NCI-H2107 treated with DMSO at 0.1 percent for 48 hours (cell line): ENCODE measurements at regions not wholly inside any gene's neighbourhood (a gene's known extent, or its start where the extent isn't known, plus 50 kb on each side); places are given as distances from the start of the nearest gene placed in this dataset.
"Not testable (repeated sequence)": the region's sequence is repeated elsewhere in the genome, so short reads cannot be mapped to it uniquely, and the experiment has no call there.

Experiments used
- DNase-seq: peaks from one replicate; lab custom pipeline; 2025; ENCODE audit not compliant: unreplicated experiment; lab: John Stamatoyannopoulos, UW

GRCh38 chr4:28845158-28845557 is 1875.0 kb upstream of the PCDH7 start:
- DNase-seq, result no peak

DNA sequence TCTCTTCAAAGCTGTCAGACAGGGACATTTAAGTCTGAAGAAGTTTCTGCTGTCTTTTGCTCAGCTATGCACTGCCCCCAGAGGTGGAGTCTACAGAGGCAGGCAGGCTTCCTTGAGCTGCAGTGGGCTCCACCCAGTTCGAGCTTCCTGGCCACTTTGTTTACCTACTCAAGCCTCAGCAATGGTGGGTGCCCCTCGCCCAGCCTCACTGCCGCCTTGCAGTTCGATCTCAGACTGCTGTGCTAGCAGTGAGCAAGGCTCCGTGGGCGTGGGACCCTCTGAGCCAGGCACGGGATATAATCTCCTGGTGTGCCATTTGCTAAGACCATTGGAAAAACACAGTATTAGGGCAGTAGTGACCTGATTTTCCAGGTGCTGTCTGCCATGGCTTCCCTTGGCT is 1863.1 kb upstream of the PCDH7 start:
- not testable (repeated sequence) for DNase-seq

- DNase-seq, result no peak
Measured at GRCh38 chr4:28868841-28869240, 1851.3 kb upstream of the PCDH7 start.

DNA sequence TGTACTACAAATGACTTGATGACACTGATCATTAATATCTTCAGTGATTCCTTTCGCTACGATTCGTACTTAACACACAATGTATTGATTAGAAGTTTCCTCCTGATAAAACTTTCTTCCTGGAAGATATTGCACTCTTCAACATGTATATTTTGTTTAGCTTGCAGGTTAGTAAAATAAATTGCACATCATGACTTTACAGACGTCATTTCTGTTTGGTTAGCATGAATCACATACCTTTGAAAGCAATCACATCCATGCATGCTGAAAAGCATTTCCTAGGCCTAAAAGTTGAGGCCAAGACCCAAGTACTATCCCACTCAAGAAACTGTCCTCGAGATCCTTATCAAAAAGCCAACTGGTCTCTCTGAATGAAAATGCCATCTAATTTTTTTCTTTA is 1841.0 kb upstream of the PCDH7 start:
- no peak for DNase-seq

DNA sequence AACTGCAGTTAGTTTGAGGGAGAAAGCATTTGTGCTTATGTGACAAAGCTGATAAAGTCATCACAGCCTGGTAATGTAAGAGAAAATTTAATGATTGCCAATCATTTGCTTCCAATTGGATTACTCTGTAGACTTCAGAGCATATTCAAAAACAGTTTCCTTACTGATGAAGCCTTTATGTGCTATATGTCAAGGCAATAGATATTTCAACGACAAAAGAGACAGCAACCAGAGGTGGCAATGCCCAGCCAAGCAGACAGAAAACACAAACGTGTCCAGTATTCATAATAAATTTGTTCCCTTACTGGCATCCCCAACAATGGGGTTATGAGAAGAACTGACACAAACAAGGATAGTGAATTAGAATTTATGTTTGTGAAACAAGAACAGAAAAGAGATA is 1840.3 kb upstream of the PCDH7 start:
- no peak for DNase-seq

- no peak for DNase-seq
Measured at GRCh38 chr4:28883211-28883610, 1837.0 kb upstream of the PCDH7 start.

DNA sequence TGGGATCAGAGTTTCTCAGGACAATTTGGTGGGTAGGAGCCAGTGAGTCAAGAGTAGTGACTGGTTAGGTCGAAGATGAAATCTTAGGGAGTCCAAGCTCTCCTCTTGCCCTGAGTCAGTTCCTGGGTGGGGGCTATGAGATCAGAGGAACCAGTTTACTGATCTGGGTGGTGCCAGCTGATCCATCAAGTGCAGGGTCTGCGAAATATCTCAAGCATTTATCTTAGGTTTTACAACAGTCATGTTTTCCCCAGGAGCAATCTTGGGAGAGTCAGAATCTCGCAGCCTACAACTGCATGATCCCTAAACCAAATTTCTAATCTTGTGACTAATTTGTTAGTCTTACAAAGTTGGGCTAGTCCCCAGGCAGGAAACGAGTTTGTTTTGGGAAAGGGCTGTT is 1833.2 kb upstream of the PCDH7 start:
- DNase-seq, result no peak

GRCh38 chr4:28890949-28891775 is 1829.0 kb upstream of the PCDH7 start:
- DNase-seq, result no peak

- DNase-seq, result no peak
Measured at GRCh38 chr4:28913466-28913865, 1806.7 kb upstream of the PCDH7 start.

DNA sequence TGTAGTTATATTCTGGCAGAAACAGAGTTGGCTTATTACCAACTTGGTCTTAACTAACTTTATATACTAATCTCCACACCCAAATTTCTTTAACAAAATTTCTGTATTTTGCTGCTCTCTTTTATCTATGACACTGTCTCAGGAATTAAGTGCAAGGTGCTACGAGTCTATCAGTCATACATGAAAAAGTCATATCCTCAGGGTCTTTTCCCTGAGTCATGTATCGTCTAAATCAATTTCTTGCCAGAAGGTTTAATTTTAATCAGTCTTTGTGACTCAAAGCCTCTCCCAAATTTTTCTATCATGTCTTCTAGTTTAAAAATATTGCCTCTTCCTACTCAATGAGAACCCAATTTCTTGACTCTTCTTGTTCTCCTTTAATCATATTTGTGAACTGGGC is 1803.6 kb upstream of the PCDH7 start:
- DNase-seq, result no peak

GRCh38 chr4:28918871-28919270 is 1801.3 kb upstream of the PCDH7 start:
- DNase-seq, result no peak

GRCh38 chr4:28921886-28922285 is 1798.3 kb upstream of the PCDH7 start:
- no peak for DNase-seq

GRCh38 chr4:28926156-28926555 is 1794.0 kb upstream of the PCDH7 start:
- no peak for DNase-seq

DNA sequence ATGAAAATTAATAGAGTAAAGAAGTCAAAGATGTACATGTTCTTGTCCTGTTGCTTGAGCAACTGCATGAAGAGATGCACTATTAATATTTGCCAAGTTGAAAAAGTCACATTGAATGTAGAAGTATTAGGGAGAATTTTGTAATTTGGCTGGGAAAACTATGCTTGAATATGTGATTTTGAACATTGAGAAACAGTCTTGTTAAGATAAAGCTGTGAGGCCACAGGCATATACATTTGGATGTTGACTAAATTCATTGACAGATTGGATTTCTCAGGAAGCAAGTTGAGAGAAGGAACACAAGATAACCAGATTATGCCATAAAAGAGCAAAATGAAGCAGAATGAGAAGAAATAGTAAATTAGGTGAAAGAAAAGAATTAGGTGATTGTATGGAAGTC is 1777.5 kb upstream of the PCDH7 start:
- DNase-seq, result no peak

GRCh38 chr4:28947374-28947773 is 1772.8 kb upstream of the PCDH7 start:
- DNase-seq, result no peak

- DNase-seq, result no peak
Measured at GRCh38 chr4:28948501-28948900, 1771.7 kb upstream of the PCDH7 start.

DNA sequence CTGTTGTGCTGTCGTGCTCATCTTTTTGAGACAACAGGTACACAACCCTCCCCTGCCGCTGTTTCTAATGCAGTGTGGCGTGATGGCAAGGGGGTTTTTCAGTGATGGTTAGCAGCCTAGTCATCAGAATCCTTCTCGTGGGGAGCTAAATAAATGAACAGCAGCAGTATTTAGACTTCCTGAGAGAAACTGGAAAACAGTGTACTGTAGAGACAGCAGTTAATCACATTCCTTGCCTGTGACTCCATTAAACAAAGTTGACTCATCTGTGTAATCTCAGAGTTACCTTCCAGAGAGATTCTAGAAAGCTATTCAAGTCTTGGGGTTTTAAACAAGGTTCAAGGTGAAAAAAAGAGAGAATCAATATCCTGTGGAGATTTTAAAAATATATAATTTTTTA is 1753.2 kb upstream of the PCDH7 start:
- no peak for DNase-seq

DNA sequence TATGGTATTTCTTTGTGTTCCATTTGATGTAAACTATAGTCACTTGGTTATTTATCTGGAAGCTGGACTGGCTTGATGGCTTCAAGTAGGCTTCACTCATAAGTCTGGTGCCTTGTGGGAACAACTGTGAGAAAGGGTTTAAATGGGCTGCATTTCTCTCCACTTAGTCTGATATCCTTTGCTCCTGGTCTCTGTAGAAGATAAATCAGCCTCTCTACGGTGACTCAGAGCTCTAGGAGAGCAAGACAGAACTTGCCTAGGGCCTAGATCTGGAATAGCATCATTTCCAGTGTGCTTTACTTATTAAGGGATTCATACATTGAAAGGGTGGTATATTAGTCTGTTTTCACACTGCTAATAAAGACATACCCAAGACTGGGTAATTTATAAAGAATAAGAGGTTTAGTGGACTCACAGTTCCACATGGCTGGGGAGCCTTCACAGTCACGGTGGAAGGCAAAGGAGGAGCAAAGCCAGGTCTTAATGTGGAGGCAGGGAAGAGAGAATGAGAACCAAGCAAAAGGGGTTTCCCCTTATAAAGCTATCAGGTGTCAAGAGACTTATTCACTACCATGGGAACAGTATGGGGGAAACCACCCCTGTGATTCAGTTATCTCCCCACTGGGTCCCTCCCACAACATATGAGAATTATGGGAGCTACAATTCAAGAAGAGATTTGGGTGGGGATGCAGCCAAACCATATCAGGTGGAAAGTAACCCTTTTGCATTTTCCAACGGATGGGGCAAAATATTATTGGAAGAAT is 1746.4 kb upstream of the PCDH7 start:
- no peak for DNase-seq

GRCh38 chr4:28976369-28976768 is 1743.8 kb upstream of the PCDH7 start:
- DNase-seq, result no peak

DNA sequence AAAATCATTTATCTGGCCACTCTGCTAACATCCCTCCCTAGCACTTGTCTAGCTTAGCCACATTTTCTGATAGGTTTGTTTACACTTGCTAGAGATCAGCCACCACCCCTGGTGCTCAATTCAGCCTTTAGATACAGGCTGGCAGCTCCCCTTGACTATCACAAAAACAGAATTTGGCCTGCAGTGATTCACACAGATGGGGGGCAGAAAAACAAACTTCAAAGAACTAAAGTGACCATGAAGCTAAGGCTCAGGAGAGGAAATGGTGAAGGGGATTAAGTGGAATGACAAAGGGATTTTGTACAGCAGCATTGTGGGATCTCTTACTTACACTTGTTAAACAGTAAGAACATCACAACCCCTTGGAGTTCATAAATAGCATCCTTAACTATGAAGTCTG is 1718.0 kb upstream of the PCDH7 start:
- no peak for DNase-seq

DNA sequence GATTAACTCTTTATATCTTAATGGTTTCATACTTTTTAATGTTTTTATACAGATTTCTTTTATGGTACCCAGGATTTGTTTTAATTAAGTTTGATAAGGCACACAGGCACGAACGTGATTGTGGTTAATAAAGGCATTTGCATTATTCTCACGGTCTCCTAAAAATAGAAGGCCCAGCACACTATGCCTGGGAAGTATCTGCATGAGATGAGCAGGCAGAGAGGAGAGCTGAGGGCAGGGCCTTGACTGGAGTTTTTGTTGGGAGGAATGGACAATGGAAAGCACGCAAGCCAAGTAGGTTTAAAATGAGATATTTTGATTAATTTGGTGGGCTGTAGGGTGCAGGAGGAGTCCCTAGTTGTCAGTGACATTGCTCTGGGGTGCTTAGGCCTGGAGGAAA is 1714.3 kb upstream of the PCDH7 start:
- no peak for DNase-seq

DNA sequence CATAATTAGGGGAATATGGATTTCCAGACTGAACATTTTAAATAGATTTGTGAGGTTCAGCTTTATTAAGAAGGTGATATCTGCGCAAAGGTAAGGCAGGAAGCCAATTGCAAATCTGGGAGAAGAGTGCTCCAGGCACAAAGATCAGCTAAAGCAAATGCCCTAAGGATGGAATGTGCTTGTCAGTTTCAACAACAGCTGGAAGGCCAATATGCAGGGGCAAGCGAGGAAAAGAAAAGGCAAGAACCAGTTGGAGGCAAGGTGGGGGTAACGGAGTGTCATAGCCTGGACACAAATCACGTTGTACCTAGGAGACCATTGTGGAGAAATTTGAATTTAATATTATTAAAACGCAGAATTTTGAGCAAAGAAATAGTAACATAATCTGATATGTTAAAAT is 1710.3 kb upstream of the PCDH7 start:
- DNase-seq, result no peak

GRCh38 chr4:29013341-29013740 is 1706.8 kb upstream of the PCDH7 start:
- DNase-seq, result no peak
